HG02759 (cell line): ENCODE measurements at regions not wholly inside any gene's neighbourhood (a gene's known extent, or its start where the extent isn't known, plus 50 kb on each side); places are given as distances from the start of the nearest gene placed in this dataset.
"Not testable (repeated sequence)": the region's sequence is repeated elsewhere in the genome, so short reads cannot be mapped to it uniquely, and the experiment has no call there.

Experiments
- ATAC-seq: cut with Tn5 transposase; IDR thresholded peaks from one replicate; pipeline ENCODE4 v1.9.1; 2021; ENCODE audit warnings: mild to moderate bottlenecking, moderate library complexity; ENCODE audit not compliant: unreplicated experiment

DNA sequence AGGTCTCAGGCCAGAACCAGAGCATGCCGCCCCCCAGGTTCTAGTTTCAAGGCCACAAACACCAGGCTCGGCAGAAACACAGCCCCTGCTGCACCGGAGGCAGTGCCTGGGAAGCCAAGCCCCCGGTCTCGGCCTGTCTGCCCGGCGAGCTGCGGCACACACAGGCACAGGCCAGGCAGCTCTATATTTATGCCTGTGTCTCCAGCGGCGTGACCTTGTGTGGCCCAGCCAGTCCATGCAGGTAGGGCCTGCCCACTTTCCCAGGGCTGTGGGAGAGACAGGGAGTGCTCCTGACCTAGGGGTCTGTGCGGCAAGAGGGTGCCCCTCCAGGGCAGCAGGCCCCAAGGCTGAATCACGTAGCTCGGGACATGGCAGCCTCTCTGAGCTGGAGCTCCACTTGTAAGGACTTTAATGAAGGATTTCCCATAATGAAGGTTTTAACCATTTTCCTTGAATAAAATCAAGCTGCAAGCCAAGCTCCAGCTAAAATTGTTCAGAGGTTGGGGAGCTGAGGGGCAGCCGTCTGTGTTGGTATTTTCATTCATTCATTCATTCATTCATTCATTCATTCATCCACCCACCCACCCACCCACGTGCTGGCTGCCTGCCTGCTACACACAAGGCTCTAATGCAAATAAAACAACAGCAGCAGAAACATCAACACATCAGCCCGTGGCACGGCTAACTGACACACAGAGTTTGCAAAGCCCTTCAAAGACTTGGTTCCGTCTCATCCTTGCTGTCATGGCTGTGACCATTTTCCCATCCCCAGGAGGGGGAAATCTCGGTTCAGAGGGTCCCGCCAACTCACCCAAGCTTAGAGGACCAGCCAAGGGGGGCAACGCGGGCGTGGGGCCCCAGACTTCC, 92.0 kb downstream of the RFLNA start:
- ATAC-seq = no peak

DNA sequence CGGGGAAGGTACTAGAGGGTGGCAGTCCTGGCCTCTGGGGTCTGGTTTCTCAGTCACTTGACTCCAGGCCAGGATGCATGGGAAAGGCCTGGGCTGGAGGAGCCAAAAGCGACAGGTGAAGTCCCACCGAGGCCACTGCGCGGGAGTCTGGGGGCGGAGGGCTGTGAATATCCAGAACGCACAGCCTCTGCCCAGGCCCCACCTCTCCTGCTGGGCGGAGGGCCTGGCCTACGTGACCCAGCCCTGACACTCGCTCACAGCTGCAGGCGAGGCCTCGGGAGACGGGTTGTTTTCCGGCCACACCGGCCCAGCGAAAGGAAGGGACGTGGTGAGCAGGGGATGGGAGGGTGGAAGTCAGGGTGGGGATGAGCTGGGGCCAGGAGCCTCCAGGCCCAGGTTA, 91.2 kb downstream of the RFLNA start:
- ATAC-seq = no peak

DNA sequence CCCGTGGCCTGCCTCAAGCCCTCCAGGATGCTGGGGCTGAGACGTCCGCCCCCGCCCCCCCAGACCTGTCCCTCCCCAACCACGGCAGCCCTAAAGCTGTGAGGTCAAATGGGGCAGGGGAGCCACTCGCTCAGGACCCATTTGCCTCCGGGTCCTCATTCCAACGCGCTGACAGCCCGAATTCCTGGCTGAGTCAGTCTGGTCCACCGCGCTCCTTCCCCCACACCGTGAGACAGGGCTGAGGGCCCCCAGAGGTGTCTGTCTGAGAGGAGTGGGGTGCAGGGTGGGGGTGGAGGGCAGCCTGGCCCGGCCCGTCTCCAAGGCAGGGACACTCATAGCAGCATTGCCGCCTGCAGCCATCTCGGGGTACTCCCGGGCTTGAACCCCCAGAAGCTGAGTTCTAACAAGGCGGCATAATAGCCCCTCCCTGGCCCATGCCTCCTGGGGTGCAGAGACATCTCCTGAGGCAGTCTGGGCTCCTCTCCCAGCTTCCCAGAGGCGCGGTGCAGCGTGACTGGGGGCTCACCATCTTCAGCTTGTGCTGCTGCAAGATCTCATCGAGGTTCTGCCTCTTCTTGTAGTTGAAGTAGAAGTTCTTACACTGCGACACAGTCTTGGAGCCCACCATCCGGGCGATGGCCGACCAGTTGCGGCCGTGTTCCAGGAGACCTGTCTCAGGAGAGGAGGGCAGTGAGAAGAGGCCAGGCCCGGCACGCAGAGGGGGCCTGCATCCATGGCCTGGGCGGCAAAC, 90.5 kb downstream of the RFLNA start:
- no peak for ATAC-seq

DNA sequence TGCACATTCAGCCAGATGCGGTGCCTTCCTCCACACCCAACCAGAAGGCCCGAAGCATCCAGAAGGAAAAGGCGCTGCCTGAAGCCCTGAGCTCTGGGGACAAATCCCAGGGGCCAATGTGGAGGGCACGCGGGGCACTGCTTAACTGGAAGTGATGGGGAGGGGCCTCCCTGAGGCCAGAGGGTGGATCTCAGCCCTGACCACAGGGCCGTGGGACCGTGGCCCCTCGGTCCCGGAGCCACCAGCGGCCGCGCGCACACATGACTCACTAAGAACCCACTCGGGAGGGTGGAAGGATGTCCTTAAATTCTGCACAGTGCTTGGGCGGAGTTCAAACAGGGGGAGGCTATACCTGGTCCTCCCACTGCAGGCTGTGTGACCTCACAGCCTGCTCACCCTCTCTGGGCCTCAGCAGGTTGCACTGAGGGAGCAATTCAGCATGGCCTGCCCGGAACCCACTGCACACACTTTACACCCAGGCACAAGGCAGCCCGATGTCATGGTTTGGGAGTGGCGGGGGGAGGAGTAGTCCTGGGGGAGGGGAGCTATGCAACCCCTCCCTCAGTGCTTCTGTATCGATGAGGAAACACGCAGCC, 89.5 kb downstream of the RFLNA start:
- ATAC-seq = no peak

DNA sequence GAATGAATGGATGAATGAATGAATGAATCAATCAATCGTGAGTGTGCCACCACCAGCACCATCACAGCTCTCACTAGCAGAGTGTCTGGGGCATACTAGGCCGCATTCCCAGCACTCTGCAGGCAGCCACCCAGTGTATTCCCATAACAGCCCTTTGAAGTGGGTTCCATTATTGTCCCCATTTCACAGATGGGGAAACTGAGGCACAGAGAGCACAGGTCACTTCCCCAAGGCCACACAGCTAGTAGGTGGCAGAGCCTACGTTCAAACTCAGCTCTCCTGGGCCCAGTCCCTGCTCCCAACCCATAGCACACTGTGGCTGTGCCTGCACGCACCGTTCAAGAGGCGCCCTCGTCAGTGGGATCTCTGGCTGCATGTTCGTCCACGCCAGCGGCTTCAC, 88.1 kb downstream of the RFLNA start:
- no peak for ATAC-seq

DNA sequence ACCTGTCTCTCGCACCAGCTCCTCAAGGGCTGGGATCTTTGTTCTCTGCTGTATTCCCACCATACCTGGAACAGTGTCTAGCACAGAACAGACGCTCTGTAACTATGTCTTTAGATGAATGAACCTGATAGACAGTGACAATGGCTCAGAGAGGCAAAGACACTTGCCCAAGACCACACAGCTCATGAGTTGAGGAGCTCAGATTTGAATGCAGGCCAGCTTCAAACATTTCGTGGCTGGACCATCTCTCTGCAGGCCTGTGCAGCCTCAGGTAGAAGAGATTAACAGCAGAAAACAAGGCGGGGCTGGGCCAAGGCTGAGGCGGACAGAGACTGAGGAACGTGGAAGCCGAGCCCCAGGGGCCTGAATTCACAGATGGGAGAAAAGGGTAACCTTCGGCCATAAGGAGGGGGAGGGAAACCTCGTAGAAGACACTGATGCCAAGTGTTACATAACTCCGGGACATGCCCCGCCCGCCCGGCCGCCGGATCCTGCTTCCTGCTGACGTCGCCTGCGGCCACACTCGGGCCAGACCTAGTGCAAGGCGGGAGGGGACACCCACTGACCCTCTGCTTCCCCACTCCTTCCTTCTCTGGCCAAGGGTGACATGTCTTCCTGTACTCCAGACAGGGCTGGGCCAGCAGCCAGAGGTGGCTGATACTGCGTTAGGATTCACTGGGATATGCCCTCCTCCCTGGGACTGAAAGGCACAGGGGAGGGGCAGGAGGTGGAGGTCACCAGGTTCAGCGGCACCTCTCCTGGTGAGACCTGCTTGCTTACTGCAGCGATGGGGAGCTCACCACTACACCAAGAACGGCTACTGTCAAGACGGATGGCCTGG, 86.8 kb downstream of the RFLNA start:
- no peak for ATAC-seq

DNA sequence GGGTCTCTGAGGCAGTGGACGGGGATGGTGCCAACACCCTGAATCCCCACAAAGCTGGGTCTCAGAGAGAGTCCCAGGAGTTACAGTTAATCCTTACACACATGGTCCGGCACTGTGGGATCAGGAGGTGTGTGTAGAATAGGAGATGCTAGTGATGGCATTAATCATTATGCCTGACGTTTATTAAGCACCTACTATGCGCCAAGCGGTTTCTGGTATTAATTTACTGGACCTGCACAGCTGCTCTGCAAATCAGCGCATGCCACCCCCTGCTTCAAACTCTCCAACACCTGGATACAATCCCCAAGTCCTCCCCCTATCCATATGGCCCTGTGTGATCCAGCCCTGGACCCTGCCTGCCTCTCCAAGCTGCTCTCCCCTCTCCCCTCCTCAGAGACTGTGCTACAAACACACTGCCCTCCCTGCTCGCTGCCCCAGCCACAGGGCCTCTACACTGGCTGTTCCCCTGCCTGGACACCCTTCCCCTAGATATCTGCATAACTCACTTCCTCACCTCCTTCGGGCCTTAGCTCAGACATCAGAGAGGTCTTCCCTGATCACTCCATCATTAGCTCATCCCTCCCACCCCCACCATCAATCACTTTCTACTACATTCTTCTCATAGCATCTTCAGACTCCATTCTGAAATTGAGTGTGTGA, 86.0 kb downstream of the RFLNA start:
- no peak for ATAC-seq

DNA sequence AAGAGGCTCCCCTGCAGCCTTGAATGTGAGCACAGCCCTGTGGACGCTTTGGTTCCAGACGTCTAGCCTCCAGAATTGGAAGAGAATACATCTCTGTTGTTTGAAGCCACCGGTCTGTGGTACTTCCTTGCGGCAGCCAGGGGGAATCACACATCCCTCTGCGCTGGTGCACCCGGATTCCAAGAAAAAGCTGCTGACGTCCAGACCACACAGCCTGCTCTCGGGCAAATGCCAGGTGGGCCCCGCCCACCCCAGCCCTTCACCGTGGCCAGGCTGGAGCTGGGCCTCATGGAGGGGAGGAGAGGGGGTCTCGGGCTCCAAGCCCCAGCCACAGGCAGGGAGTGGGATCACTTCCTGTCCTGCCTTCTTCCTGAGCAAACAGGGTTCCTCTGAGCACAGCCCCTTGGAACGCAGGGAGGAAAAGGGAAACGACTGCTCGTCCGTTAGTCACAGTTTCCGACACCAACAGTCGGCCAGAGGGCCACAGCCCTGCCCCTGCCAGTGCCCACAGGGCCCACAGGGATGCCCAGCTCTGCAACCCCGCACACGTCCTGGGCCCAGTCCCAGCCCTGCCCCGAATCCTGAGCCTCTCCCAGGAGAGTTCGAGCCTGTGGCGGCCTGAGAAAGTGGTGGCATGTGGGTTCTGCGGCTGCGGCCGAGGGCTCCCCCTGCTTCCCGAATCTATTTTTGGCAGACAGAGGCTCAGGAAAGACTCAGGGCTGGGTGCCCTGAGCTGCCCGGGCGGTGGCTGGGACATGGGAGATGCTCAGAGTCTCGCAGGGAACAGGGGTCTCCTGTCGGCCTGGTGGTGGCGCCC, 85.3 kb downstream of the RFLNA start:
- no peak for ATAC-seq

DNA sequence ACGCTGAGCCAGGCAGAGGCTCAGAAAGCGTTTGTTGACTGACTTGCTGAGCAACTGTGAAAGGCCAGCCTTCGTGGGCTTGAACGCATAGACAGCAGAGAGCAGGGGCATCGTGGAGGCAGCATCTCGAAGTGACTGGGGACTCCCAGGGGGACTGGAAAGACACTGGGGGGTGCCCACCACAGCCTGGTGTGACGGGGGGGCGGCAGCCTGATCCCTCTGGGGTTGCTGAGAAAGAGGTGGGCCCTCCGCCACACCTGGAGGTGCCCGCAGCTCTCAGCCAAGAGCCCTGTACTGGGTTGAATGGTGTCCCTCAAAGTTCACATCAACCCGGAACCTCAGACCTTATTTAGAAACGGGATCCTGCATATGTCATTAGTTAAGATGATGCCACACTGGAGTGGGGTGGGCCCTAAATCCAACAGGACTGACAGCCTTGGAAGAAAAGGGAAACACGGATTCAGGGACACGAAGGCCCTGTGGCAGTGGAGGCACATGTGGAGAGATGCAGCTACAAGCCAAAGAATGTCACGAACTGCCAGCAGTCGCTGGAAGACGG, 84.6 kb downstream of the RFLNA start:
- no peak for ATAC-seq

DNA sequence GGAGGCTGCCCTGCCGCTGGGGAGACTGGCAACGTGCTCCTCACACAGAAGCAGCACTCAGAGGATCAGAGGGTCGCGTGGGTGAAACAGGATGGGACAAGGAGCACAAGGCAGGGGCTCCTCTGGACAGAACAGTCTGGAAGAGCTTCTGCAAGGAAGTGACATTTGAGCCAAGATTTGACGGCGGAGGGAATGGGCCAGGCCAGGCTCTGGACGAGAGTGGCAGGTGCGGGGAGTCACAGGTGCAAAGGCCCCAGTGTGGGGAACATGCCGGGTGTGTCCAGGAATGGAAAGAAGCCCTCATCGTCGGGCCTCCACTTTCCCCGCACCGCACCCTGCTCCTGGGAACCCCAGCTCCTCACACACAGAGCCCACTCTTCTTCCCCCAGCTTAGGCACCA, 84.0 kb downstream of the RFLNA start:
- no peak for ATAC-seq

DNA sequence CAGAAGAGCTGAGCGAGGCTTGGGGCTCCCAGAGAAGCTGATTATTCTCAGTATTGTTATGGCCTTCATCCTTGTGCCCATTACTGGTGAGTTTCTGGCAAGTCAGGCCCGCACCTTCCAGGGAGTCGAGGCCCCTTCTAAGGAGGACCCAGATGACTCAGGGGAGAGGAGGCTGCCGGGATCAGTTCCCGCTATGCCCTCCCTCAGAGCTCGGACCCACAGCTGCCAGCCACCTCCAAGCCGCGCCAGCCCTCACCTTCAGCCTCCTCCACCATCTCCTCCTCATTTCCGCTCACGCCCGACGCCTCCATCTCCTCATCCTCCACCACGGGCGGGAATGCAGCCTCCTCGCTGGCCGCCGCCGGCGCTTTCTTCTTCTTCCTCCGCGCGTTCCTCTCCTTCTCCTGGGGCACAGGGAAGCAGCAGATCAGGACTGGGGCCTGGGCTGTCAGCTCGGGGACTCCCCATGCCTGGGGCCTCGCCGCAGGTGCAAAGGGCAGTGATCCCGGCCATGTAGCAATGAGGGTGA, 83.2 kb downstream of the RFLNA start:
- no peak for ATAC-seq

DNA sequence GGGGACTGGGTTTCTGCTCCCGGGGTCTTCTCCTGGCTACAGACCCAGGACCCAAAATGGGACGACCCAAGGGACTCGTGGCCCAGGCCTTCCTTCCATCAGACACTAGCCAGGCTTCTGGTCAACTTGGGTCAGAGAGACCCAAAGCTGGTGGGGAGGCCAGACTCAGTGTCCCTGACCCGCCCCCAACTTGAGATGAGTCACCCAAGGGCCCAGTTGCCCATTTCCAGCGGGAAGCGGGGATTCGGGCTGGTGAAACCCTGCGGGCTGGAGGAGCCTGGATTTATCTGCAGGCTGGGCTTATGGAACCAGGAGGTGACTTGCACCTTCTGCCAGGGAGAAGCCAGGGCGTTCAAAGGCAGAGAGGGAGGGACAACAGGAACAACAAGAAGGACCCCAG, 81.5 kb downstream of the RFLNA start:
- no peak for ATAC-seq

DNA sequence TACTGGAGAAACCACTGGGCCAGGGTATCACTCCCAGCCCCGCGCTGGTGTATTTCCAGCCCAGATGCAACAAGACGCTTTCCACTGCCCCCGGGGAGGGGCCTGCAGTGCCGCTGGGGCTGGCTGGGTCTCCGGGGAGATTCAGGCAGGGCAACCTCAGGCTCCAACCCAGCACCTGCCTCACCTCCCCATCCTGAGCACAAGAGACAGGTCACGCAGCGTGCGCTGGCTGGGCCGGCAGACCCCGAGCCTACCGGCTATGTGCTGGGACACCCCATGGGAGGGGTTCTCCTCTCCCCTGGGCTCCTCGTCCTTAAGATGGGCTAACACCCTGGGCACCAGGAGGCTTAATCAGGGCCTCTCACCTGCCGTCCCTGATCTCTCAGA, 80.9 kb downstream of the RFLNA start:
- ATAC-seq = no peak

DNA sequence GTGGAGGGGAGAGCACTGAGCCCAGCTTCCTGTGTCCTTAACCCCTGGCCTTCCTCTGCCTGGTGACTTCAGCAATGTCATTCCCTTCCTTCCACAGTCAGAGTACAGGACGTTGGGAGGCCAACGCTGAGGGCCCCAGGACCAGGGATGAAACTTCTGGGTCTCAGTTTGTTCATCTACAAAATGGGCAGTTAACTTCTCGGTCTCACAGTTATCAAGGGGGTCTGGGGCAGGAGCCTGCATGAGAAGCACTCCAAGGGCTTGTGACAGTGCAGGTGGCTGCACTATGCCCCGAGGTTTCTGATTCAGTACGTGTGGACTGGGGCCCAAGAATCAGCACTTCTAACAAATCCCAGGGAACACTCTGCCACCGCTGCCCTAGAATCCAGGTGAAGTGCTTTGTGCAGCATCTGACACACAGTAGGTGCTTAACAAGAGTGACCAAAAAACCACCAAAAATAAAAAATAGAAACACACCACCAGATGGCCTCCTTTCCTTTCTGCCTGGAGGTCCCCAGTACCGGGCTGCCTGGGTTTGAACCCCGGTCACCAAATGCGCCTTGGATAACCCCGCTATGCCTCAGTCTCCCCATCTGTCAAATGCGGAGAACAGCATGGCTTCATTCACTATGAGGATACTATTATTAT, 80.4 kb downstream of the RFLNA start:
- no peak for ATAC-seq

DNA sequence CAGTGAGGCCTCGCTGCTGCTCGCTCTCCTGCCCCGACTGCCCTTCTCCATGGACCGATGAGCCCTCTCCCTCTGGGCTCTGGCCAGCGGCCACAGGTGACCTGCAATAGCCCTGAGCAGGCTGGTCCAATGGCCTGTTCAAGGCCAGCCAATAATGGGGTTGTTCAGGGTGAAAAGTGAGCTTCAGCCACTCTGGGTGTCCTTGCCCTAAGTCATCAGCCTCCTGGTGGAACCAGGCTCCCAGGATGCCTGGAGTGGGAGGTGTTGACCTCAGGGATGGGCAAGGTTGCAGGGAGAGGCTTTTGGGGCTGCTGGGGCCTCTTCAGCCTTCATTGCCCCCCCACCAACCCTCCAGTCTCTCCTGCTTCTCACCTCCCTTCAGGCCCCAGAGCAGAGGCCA, 79.7 kb downstream of the RFLNA start:
- no peak for ATAC-seq

DNA sequence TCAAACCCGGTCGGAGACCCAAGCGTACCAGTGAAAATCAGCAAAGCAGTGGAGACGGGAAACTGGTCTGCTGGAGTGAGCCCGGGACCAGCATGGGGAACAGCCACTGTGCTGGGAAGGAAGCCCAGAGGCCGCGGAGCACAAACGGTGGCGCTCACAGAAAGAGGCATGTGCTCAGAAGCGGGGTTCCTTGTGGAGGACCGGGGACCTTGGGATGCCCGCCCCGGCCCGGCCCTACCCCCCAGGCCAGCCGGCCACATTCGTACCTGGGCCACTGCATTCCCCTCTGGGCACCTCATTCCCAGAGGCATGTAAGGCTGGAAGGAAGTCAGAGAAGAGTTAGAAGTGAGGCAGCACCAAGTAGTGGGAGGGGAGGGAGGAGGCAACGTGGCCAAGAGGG, 79.3 kb downstream of the RFLNA start:
- ATAC-seq = no peak

DNA sequence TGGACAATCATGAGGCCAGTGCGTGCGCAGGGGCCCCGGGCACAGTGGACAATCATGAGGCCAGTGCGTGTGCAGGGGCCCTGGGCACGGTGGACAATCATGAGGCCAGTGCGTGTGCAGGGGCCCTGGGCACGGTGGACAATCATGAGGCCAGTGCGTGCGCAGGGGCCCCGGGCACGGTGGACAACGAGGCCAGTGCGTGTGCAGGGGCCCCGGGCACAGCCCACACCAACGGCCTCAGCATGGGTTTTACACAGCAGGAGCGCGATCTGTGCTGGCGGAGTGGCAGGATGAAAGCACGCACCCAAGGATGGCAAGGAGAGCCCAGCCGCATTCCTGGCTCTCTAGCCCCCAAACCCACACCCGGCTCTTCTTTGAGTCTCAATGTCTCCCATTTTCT, 78.8 kb downstream of the RFLNA start:
- ATAC-seq = not testable (repeated sequence)

DNA sequence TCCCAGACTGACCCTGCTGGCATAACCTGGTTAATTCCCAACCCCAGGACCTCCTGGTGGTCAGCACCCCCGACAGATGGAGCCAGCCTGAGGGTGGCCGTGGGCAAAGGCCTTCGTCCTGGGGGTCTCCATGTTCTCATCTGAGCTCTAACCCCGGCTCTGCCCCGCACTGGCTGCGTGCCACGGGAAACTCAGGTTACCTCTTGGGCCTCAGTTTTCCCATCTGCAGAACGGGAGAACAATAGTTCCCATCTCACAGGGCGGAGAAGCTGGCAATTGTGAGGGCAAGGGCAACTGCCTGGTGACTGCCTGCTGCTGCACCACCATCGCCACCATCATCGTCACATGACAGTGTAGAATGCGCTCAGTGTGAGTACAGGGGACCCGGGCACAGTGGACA, 77.9 kb downstream of the RFLNA start:
- ATAC-seq = no peak
